PC-9 (cell line): ENCODE measurements at regions not wholly inside any gene's neighbourhood (a gene's known extent, or its start where the extent isn't known, plus 50 kb on each side); places are given as distances from the start of the nearest gene placed in this dataset.

Experiments
- BruUV-seq: library from RNA; stranded (reverse); fragments of 400-500 nt; replicated peaks from 2 replicates; lab custom pipeline; 2021; lab: Mats Ljungman, UMichigan
- CTCF ChIA-PET: fragments of 300-600 bp; sonication (Branson Sonifier 250); formaldehyde crosslinking; loops from one replicate; lab custom pipeline; 2022; ENCODE audit warnings: antibody characterized with exemption; lab: Charles Lee
- POLR2A ChIA-PET: fragments of 300-600 bp; sonication (Branson Sonifier 250); formaldehyde crosslinking; loops from one replicate; lab custom pipeline; 2022; ENCODE audit warnings: antibody characterized with exemption; ENCODE audit not compliant: unreplicated experiment; lab: Charles Lee
- DNase-seq, 2 experiments: peaks; one replicate each; pipeline versions ENCODE4 v3.0.0 to v3.0.0-alpha.2; 2015 to 2022; ENCODE audit warnings: mixed read lengths in 1 of 2
- H2AFZ ChIP-seq: fragments of 200-600 bp; sonication (generic); 2 replicates; pipeline ENCODE4 v1.8.1; 2017; ENCODE audit warnings: antibody characterized with exemption
- H3F3A ChIP-seq: fragments of 200-600 bp; sonication (generic); 2 replicates; pipeline ENCODE4 v1.8.1; 2017; ENCODE audit warnings: antibody characterized with exemption, mild to moderate bottlenecking, low read depth; ENCODE audit not compliant: insufficient read depth
- H3K27ac ChIP-seq: fragments of 200-600 bp; sonication (generic); 2 replicates; pipeline ENCODE4 v1.6.1; 2016; ENCODE audit warnings: mixed run types
- H3K27me3 ChIP-seq: fragments of 200-600 bp; sonication (generic); 2 replicates; pipeline ENCODE4 v1.6.1; 2016; ENCODE audit warnings: low read depth, mixed run types; ENCODE audit not compliant: insufficient read depth
- H3K36me3 ChIP-seq: fragments of 200-600 bp; sonication (generic); 2 replicates; pipeline ENCODE4 v1.6.1; 2016; ENCODE audit warnings: low read depth, mixed run types
- H3K4me1 ChIP-seq: fragments of 200-600 bp; sonication (generic); replicated peaks from 2 replicates; pipeline ENCODE4 v1.6.1; 2016; ENCODE audit warnings: mixed run types; ENCODE audit not compliant: insufficient read depth
- H3K4me2 ChIP-seq: fragments of 200-600 bp; sonication (generic); 2 replicates; pipeline ENCODE4 v1.6.1; 2017; ENCODE audit warnings: mixed run types
- H3K4me3 ChIP-seq: fragments of 200-600 bp; sonication (generic); 2 replicates; pipeline ENCODE4 v1.6.1; 2016; ENCODE audit warnings: mixed run types
- H3K79me2 ChIP-seq: fragments of 200-600 bp; sonication (generic); 2 replicates; pipeline ENCODE4 v1.6.1; 2017; ENCODE audit warnings: low read depth, mixed run types
- H3K9me2 ChIP-seq: fragments of 200-600 bp; sonication (generic); 2 replicates; pipeline ENCODE4 v1.8.1; 2017; ENCODE audit warnings: mild to moderate bottlenecking; ENCODE audit not compliant: insufficient read depth
- H3K9me3 ChIP-seq: fragments of 200-600 bp; sonication (generic); 2 replicates; pipeline ENCODE4 v1.8.1; 2016; ENCODE audit warnings: low read depth; ENCODE audit not compliant: insufficient read depth
- H4K20me1 ChIP-seq: fragments of 200-600 bp; sonication (generic); 2 replicates; pipeline ENCODE4 v1.8.1; 2017; ENCODE audit not compliant: insufficient read depth
- CTCF ChIP-seq: fragments of 200-600 bp; sonication (generic); conservative IDR thresholded peaks from 2 replicates; pipeline ENCODE4 v1.6.1; 2017; ENCODE audit warnings: mixed run types, antibody characterized with exemption, mild to moderate bottlenecking, moderate library complexity
- EZH2 ChIP-seq: fragments of 200-600 bp; sonication (generic); IDR thresholded peaks from 2 replicates; pipeline ENCODE4 v1.8.0; 2017; ENCODE audit warnings: antibody characterized with exemption, low read depth
- intact Hi-C: fragments of 100-400 bp; cut with micrococcal nuclease; formaldehyde crosslinking; loops from one replicate; pipeline ENCODE4 v1.10.0; 2022; ENCODE audit not compliant: unreplicated experiment

- BruUV-seq, result no TSS peak
- H3K36me3 ChIP-seq, result no peaks in the 10 kb centered on the region
- no peaks in the 10 kb centered on the region for H3F3A ChIP-seq
- H2AFZ ChIP-seq, result no peak overlapping the region
- no peaks in the 10 kb centered on the region for H3K79me2 ChIP-seq
- TF ChIP-seq CTCF (no peak), EZH2 (no peak)
- peaks cover 11% of the 10 kb centered on the region for H3K9me3 ChIP-seq
- no peak overlapping the region for H3K27ac ChIP-seq
- H4K20me1 ChIP-seq, result no peaks in the 10 kb centered on the region
- no peak for DNase-seq
- CTCF ChIA-PET, result no interaction called here
- H3K4me3 ChIP-seq, result no peak overlapping the region
- H3K9me2 ChIP-seq, result no peaks in the 10 kb centered on the region
- no peaks in the 10 kb centered on the region for H3K27me3 ChIP-seq
- H3K4me2 ChIP-seq, result no peak overlapping the region
- H3K4me1 ChIP-seq, result no peaks in the 10 kb centered on the region
- POLR2A ChIA-PET, result no interaction called here
- intact Hi-C loops, result no loop called here
Observed at GRCh38 chr14:80352471-80352870, 141.2 kb upstream of the DIO2 start.

- no TSS peak for BruUV-seq
- TF ChIP-seq EZH2 (no peak), CTCF (no peak)
Observed at GRCh38 chr14:80350707-80351106, 139.4 kb upstream of the DIO2 start.

GRCh38 chr14:80346395-80346794 is 135.1 kb upstream of the DIO2 start:
- no TSS peak for BruUV-seq
- DNase-seq, result no peak
- CTCF ChIA-PET, result no interaction called here
- Histone ChIP-seq H3K4me2 (no peak overlapping the region), H4K20me1 (no peaks in the 10 kb centered on the region), H3K79me2 (no peaks in the 10 kb centered on the region), H3K36me3 (no peaks in the 10 kb centered on the region), H3K4me1 (no peaks in the 10 kb centered on the region), H2AFZ (no peak overlapping the region), H3K9me2 (no peaks in the 10 kb centered on the region), H3F3A (no peaks in the 10 kb centered on the region), H3K27me3 (no peaks in the 10 kb centered on the region), H3K27ac (no peak overlapping the region), H3K9me3 (peaks cover 5% of the 10 kb centered on the region), H3K4me3 (no peak overlapping the region)
- intact Hi-C loops, result no loop called here
- no peak for TF ChIP-seq CTCF
- no peak for TF ChIP-seq EZH2
- POLR2A ChIA-PET, result no interaction called here

More at GRCh38 chr14:80350707-80351106, 139.4 kb upstream of the DIO2 start:
- no peaks in the 10 kb centered on the region for H3F3A ChIP-seq
- no peaks in the 10 kb centered on the region for H3K79me2 ChIP-seq
- intact Hi-C loops, result no loop called here
- no peaks in the 10 kb centered on the region for H3K27me3 ChIP-seq
- no peaks in the 10 kb centered on the region for H3K9me2 ChIP-seq
- no peak overlapping the region for H3K4me3 ChIP-seq
- peaks cover 11% of the 10 kb centered on the region for H3K9me3 ChIP-seq
- no peaks in the 10 kb centered on the region for H3K36me3 ChIP-seq
- H2AFZ ChIP-seq, result no peak overlapping the region
- no peaks in the 10 kb centered on the region for H4K20me1 ChIP-seq
- H3K4me1 ChIP-seq, result no peaks in the 10 kb centered on the region
- no peak overlapping the region for H3K4me2 ChIP-seq
- CTCF ChIA-PET, result no interaction called here
- POLR2A ChIA-PET, result no interaction called here
- H3K27ac ChIP-seq, result no peak overlapping the region
- no peak for DNase-seq
